ENCODE measurements at regions not wholly inside any gene's neighbourhood (a gene's known extent, or its start where the extent isn't known, plus 50 kb on each side); places are given as distances from the start of the nearest gene placed in this dataset.

DNA sequence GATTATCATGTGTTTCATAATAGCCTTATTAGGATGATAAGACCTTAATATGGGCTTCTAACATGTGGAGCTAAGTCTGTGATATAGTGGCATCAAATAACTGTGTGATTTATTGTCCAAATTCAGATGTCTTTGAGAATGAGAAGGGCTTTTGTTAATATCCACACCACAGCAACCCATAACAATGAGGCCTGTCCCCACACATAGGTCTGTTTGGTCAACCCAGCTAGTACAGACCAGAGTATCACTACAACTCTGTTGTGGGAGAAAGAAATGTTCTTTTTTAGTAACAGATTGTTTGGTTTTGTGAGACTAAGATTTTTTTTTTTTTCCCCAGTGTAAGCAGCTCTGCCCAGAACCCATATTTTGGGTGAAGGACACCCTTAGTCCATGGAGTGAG lies 439.2 kb downstream of the PIK3C3 start:
- TF ChIP-seq EZH2 (IDR thresholded peaks at IDR 0.05; ENCODE audit: insufficient read depth, poor library complexity, severe bottlenecking) (no peak), EZH2phosphoT487 (IDR thresholded peaks at IDR 0.05; ENCODE audit: insufficient read depth, low read depth) (no peak)
